Stimulated activated CD4-positive, alpha-beta T cell treated with anti-CD3 and anti-CD28 coated beads, Interleukin-1b, Interleukin-23, amount 100 ng/mL, for 1 hour (primary cell): ENCODE measurements at regions not wholly inside any gene's neighbourhood (a gene's known extent, or its start where the extent isn't known, plus 50 kb on each side); places are given as distances from the start of the nearest gene placed in this dataset.

ENCODE experiments used
- DNase-seq, 2 donors: peaks; one replicate each; pipeline ENCODE4 v3.0.0-alpha.2; 2020; ENCODE audit warnings: low read depth in 2 of 2

- DNase-seq: no peak
Measured at GRCh38 chr15:95247071-95247984, 1016.0 kb downstream of the MCTP2 start.

GRCh38 chr15:95249524-95249923 is 1018.2 kb downstream of the MCTP2 start:
- DNase-seq: no peak

DNA sequence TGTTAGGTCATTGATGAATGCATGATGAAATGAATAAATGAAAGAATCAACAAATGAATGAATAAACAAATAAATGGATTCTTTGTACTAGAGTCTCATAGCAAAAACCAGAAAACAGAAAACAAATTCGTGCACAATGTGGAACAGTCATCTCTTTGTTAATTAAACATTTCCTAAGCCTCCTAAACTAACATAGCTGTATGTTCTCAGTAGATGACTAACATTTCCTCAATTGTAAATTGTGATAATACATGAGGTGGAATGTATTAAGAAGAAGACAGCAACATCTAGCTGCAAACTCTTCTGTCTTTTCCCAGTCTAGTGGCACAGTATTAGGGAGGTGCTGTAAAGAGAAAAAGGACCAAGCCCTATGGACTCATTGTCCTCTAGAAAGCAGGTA is 1021.0 kb downstream of the MCTP2 start:
- DNase-seq: no peak

GRCh38 chr15:95254263-95254662 is 1022.9 kb downstream of the MCTP2 start:
- DNase-seq: no peak

GRCh38 chr15:95259513-95259912 is 1028.2 kb downstream of the MCTP2 start:
- DNase-seq: peak in 1 of 2 donors; percentile 10

DNA sequence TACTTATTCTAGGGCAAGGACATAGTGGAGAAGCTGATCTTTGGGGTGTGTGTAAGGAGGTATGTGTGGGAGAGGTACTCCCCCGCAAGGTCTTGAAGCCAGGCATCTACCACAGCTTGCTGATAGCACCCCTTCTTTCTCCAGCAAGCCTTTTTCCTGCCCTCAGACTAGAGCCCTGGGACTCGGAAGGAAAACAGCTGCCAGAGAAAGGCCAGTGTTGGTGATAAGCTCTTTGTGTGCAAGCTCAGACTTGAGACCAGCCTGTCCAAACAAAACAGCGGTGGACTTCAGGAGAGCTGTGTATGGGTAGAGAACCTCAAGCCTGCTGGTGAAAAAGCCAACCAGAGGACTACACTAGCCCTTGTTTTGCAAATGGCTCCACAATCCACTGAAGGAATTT is 1028.6 kb downstream of the MCTP2 start:
- no peak for DNase-seq

DNA sequence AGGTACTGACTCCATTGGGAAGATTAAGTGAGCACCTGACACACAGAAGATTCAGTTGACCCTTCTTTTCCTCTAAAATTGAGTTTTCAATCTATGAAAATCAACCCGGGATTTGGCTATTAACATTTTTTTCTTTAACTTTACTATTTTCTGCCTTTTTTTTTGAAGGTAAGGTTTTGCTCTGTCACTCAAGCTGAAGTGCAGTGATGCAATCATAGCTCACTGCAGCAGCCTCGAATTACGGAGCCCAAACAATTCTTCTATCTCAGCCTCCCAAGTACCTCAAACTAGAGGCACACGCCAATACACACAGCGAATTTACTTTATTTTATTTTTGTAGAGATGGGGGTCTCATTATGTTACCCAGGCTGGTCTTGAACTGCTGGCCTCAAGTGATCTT is 1029.5 kb downstream of the MCTP2 start:
- DNase-seq: no peak

DNA sequence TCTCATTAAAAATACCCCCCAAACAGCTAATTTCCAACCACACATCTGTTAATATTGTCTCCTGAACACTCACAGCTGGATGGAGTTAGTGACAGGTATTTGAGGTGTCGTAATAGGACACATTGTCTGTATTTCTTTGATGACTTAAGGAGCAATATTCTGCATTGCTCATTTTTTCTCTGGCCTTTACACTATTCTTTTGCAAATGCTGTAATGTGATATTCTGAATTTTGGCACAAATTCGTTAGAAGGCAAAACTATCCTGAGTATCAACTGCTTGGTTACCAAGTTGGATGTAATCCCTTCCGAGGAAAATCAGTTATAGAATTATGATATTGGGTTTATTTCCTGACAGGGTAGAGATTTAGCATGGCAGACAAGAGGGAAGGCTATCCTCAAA is 1030.2 kb downstream of the MCTP2 start:
- DNase-seq: no peak

DNA sequence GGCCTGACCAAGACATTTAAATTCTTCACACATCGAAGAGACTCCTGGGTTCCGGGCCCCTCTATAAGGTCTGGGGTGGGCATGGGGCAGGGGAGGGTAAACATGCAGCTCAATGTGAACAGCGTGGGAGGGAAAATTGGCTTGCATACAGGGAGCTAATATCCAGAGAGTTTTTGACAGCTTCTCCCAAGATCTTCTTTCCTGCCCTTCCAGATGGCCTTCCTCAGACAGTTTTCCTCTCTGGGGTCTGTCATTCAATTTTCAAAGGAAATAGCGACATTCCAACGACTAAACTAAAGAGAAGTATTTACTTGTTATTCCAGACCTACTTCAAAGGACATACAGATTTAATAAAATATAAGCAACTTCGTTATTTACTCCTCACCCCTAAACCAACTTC is 1030.6 kb downstream of the MCTP2 start:
- DNase-seq: no peak

DNA sequence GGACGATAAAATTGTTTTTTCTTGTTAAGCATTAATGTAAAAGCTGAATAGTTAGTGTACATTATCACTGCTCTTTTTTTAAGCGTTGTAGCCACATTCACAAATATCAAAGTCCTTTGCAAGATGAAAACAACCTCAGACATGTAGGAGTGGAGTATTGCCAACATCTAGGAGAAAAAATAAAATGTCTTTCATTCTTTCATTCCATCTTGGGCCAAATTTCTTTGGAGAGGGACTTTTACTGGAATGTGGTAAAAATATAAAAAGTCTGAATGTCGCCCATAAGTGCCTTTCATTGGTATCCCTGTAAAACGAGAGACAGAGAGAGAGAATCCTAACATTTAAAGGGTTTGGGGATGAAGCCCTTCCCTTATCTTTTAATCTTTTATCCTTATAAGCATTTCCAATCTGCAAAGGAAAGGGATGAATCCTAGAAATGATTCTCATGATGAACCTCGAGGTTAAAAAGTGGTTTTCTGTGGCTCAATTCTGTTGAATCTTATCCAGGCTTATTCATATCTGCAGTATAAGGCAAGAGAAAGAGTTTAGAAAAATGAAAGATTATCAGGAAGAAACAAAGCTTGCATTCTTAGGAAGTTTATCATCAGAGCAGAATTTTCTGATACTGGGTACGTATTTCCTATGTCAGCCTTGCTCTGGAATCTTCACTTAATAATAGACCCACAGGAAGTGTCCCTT is 1031.7 kb downstream of the MCTP2 start:
- no peak for DNase-seq

DNA sequence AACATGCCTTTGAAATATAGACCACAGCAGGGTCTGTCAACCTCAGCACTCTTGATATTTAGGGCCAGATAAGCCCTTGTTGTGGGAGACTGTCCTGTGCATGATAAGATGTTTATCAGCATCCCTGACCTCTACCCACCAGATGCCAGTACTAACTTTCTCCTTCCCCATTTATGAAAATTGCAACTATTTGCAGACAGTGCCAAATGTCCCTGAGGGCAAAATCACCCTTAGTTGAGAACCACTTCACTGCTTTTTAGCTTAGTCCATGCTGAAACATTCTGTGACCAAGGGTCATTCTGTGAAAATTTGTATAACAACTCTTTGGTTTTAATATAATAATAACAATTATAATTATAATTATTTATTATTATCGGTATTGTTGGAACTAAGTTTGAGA is 1032.4 kb downstream of the MCTP2 start:
- no peak for DNase-seq

- DNase-seq: no peak
Measured at GRCh38 chr15:95265419-95265997, 1034.1 kb downstream of the MCTP2 start.

GRCh38 chr15:95266451-95267061 is 1035.2 kb downstream of the MCTP2 start:
- DNase-seq: no peak

GRCh38 chr15:95267481-95267880 is 1036.1 kb downstream of the MCTP2 start:
- DNase-seq: no peak

- DNase-seq: no peak
Measured at GRCh38 chr15:95269242-95270183, 1038.2 kb downstream of the MCTP2 start.

GRCh38 chr15:95274101-95274500 is 1042.7 kb downstream of the MCTP2 start:
- DNase-seq: no peak

DNA sequence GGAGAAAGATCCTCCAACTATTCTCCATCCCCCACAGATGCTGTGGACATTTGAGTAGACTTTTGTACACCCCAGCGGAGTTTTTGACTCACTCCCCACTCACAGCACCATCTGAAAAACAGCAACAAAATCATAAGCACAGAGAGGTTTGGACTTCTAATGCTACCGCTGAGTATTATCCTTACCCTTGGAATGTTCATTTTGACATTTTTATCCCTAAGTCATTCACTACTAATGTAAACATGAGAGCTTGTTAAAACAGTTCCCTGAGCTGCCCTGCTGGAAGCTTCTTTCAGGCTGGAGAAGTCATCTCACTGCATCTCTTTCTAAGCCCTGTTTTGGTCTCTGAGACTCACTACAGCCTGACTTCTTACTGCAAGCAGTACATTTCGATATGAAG is 1045.9 kb downstream of the MCTP2 start:
- no peak for DNase-seq

GRCh38 chr15:95278532-95279245 is 1047.3 kb downstream of the MCTP2 start:
- no peak for DNase-seq

DNA sequence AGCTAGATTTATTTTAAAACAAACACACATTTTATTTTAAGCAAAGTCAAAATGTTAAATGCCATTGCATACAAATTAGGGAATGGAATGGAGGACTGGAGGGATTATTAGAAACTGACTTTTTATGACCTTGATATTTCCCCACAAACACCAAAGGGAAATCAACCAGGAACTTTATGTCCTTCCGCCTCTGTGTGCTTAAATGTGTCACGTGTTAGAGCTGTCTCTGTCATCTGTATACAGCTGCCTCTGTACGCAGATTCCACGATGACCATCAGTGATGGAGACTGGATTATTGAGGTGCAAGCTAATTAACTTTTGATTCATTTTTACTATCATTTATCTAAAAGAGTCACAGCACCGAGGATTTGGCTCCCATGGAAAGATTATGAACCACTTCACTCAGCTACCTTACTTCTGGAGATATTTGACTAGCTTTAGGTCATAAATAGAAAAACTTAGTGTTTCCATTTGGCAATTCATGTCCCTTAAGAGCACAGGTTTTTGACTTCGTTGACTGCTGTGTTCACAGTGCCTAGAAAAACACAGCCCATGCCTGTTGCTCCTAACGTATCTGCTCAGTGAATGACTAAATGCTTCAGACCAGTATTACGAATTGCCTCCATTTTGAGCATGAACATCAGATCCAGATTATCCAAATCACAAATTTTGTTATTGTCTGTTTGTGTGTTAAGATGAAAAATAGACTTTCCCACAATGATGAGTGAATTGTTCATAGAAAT is 1048.1 kb downstream of the MCTP2 start:
- no peak for DNase-seq

- DNase-seq: no peak
Measured at GRCh38 chr15:95280711-95281110, 1049.3 kb downstream of the MCTP2 start.
